Skin of body (tissue), 1 donor: ENCODE measurements at regions not wholly inside any gene's neighbourhood (a gene's known extent, or its start where the extent isn't known, plus 50 kb on each side); places are given as distances from the start of the nearest gene placed in this dataset.
"Not testable (repeated sequence)": the region's sequence is repeated elsewhere in the genome, so short reads cannot be mapped to it uniquely, and the experiment has no call there.

Experiments
- DNase-seq: peaks from one replicate; lab custom pipeline; 2025; lab: John Stamatoyannopoulos, UW

- no peak for DNase-seq
Observed at GRCh38 chr14:35988972-35989690, 163.0 kb downstream of the BRMS1L start.

DNA sequence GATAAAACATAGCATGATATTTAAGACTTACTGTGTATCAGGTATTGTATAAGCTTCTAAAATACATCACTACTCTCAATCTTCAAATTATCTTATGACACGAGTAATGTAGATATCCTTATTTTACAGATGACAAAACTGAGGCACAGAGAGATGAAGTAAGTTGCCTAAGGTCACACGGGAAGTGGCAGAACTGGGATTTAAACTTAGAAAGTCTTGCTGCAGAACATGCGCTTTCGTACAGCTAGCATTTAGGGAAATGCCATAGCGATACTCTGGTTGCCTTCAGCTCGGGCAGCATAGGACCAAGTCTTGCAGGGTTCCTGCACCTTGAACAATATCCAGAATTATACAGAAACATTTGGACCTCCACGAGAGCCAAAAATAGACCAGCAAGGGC lies 162.4 kb downstream of the BRMS1L start:
- DNase-seq: no peak

- DNase-seq: no peak
Observed at GRCh38 chr14:35987731-35988130, 161.6 kb downstream of the BRMS1L start.

GRCh38 chr14:35986219-35986573 lies 160.1 kb downstream of the BRMS1L start:
- no peak for DNase-seq

DNA sequence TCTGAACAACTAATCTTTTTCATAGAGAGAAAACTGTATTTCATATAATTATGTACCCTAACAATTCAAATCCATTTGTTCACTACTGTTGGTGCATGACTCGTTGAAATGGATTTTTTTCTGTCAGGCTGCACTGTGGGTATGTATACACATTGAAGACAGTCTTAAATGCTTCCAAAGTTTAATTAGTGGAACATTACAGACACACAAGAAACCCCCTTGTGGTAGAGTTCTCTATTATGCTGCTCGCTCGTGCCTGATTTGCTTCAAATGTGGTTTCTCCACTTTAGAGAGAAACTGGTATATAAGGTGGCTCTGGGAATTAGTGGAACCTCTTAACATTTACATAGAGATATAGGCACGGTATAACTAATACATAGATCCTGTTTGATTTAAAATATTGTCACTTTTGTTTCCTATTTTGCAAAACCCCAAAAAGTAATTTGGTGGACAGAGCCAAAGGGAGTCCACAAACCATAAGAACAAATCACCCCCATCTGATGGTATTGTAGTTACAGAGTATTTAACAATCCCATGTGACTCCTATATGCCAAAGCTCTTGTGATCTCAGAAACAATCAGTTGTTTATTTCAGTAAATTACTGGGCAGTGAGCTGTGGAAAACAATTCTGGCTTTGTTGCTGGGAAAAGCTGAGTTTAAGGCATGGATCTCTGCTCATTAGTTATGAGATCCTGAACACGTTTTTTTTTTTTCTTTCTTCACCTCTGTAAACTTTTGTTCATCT lies 159.5 kb downstream of the BRMS1L start:
- no peak for DNase-seq

DNA sequence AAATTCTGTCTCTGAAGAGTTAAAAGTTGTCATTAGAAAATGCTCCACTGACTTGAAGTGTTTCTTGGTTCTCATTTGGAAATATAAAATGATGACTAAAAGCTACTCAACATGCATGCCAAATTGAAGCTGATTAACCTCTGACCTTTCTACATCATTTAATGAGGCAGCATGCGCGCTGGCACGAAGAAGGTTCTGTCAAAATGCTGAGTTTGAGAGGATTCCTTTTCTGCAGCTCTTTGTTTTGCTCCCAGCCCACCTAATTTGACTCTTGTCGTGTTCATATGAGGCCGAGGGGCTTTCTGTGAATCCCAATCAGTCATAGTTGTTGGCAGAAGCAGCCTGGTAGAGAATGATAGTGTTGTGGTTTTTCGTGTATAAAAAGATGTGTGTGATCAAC lies 153.4 kb downstream of the BRMS1L start:
- no peak for DNase-seq

- no peak for DNase-seq
Observed at GRCh38 chr14:35978561-35978960, 152.4 kb downstream of the BRMS1L start.

DNA sequence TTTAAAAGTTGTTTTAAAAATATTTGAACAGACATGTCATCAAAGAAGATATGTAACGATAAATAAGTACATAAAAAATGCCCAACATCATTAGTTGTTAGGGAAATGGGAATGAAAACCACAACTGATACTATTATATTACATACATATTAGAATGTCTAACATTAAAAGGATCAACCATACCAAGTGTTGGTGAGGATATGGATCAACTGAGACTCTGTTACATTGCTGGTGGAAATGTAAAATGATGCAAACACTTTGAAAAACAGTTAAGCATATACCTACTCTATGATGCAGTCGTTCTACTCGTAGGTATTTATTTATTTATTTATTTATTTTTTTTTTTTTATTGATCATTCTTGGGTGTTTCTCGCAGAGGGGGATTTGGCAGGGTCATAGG lies 149.7 kb downstream of the BRMS1L start:
- no peak for DNase-seq

- no peak for DNase-seq
Observed at GRCh38 chr14:35973770-35974169, 147.6 kb downstream of the BRMS1L start.

DNA sequence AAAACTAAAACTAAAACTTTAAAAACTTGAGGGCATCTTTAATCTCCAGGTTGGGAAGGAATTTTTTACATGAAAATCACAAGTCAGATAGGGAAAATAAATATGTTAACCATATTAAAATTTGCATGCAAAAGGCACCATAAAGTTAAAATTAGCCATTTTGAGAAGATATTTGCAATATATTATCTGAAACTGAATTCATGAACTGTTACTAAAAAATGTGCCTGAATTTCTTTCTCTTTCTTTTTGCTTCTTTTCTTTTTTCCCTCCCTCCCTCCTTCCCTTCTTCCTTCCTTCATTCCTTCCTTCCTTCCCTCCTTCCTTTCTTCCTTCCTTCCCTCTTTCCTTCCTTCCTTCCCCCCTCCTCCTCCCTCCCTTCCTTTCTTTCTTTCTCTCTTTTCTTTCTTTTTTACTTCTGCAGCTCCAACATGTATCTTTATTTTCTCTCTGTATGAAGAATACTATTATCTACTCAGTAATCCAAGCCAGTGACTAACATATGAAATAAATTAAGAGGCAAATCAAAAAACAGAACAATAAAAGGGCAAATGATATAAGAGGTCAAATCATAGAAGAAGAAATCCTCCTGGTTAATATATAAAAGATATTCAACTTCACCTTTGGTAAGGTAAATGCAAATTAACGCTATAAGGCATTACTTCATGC lies 146.0 kb downstream of the BRMS1L start:
- no peak for DNase-seq

DNA sequence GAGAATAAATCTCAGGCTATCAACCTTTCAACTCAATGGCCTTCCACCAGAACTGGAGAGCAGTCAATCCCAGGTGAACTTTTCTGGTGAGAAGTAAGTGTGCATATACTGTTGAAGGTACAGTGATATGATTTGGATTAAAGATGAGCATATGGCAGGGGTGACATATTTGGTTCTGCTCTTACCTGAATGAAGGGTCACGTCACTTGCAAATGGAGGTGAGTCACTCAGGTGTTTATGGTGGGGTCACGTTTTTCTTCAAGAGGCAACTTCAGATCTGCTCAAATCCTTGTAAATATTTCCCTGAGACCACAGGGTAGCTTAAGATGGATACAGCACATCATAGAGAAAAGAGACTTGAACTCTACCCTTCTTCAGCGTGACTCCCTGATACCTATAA lies 143.2 kb downstream of the BRMS1L start:
- no peak for DNase-seq

DNA sequence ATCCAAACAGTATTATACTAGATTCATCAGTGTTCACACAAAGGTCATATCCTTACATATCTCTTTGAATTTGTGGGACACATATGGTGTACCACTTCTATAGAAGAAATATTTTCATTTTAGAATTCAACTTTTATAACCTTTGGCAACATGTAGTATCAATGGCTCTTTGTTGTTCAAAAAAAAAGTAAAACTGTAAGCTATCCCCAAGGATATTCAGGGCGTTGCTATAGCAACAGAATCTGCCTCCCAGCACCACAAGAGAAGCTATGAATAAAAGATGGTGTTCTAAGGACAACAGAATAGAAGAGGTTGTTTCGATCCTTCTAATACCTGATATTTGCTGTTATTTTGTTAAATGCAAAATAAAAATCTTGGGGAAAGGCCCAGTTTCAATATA lies 139.3 kb downstream of the BRMS1L start:
- DNase-seq: no peak

DNA sequence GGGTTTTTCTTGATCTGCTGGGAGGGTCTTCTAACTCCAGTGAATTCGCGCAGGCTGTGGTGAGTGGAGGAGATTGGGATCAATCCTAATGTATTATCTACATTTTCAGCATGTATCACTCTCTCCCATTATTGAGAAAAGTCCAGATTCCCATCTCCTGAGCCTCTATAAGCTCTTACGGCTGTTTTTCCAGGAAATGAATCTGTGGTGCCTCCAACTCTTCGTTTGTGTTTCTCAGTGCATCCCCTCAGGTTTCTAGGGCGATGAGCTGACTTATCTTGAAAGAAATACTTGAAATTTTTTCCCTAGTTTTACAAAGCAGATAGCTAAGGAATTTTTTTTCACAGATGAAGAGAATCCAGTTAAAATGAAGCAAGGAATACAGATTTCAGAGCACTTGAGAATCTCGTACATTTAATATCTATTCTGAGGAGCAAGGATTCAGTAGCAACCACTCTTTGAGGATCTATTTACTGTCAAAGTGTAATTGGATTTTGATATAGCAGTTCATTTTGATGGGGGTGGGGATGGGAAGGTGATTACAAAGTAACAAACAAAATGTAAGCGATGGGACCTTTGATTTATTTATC lies 138.7 kb downstream of the BRMS1L start:
- no peak for DNase-seq

DNA sequence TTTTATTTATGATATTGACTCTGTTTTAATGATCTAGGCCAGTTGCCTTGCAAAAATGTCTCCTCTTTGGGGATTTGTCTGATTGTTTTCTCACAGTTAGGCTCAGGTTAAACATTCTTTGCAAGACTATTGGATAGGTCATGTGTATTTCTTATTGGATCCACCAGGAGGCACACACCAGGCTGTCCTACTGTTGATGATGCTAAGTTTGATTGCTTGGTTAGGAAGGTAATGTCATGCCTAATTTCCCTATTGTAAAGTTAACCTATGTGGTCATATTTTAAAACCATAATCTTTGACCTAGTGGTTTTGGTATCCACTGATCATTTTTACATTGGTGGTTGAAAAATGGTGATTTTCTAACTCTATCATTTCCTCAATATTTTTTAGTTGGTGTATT lies 137.1 kb downstream of the BRMS1L start:
- DNase-seq: no peak

DNA sequence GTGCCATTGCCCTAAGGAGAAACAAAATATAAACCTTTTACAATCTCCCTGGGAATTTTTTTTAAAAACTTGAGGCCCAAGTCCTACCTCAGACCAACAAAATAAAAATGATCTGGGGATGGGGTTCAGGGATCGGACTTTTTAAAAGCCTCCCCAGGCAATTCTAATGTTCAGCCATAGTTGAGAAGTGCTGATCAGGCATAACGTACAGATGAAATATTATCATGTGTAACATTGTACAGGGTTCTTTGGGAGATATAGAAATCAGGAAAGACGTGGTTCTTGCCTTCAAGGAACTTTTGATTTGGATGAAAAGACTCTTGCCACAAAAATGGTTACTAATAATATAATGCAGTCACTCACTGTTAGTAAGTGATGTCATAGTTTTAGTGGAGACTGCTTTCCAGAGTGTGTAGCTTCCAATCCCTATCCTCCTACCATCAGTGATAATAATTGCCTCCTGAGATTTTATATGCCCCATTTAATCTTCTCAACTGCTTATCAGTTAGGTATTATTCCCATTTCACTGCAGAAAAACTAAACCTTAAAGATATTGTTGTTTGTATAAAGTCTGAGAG lies 135.6 kb downstream of the BRMS1L start:
- no peak for DNase-seq

DNA sequence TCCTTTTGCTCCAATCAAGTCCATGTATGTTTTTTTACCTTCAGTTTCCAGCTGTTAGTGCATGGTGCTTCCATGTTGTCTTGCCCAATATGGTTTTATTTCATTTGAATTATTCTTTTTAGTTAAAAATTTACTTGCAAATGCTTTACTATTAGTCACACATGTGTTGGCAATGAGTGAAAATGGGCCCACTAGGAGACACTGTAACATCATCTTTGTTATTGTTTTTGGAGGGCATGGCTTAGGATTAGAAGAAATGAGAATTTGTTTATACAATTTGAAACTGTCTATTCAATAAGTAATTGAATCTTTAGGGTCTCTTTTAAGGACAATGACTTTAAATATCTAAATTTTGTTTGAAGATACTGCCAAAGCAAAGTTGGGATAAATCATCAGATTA lies 133.7 kb downstream of the BRMS1L start:
- DNase-seq: no peak

DNA sequence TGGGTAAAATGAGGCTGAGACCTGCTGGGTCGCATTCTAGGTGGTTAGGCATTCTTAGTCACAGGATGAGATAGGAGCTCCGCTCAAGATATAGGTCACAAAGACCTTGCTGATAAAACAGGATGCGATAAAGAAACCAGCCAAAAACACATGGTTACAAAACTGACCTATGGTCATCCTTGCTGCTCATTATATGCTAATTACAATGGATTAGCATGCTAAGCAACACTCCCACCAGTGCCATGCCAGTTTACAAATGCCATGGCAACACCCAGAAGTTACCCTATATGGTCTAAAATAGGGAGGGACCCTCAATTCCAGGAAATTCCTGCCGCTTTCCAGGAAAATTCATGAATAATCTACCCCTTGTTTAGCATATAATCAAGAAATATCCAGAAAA lies 132.4 kb downstream of the BRMS1L start:
- DNase-seq: no peak

GRCh38 chr14:35956376-35957085 lies 130.4 kb downstream of the BRMS1L start:
- DNase-seq: no peak

DNA sequence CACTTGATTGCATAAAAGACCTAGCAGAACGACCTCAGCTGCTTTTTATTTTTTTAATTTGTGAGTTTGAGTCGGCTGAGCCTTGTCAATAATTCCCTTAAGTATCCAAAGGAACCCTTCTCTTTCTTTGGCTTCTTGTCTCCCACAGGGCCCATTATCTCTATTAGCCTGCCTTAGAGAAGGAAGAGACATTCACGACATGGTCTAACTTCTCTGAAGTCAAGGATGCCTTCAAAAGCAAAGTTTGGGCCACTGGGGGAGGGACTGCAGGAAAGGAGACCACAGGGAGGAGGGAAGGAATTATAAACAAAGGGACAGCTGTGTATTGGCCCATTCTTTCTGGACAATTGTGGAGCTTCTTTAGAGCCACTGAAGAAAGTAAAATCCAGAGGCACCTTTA lies 126.4 kb downstream of the BRMS1L start:
- no peak for DNase-seq

DNA sequence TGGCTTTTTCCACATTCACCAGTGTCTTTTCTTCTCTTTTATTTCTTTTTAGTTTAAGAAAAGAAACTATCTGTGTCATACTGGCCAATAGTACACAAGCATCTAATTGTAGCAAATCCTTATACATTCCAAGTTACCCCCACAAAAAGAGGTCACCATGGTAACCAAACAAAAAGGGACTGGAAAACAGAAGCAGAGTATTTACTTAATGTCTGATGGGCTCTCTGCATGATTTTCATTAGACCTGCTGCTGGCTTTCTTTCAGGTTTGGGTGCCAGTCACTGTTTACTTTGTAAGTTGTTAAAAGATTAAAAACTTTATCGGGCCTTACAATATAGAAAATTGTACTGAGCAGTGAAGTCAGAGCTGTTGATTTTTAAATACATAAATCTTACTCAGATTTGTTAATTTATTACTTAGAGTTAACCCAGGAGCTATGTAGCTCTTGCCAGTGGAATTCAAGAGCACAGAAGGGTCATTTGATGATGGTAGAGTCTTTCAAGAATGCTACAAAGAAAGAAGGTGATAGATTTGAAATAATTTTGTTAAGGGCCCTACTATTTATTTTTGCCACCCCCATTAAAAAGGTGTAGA lies 123.9 kb downstream of the BRMS1L start:
- DNase-seq: no peak

DNA sequence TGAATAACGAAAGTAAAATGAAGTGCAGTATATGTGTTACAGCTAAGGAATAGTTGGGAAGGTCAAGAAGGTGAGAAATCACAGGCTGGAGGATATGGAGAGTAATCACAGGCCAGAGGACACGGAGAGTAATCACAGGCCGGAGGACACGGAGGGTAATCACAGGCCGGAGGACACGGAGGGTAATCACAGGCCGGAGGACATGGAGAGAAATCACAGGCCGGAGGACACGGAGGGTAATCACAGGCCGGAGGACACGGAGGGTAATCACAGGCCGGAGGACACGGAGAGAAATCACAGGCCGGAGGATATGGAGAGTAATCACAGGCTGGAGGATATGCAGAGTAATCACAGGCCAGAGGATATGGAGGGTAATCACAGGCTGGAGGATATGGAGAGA lies 121.8 kb downstream of the BRMS1L start:
- DNase-seq: not testable (repeated sequence)
